Endothelial cell of umbilical vein (primary cell): ENCODE measurements at regions not wholly inside any gene's neighbourhood (a gene's known extent, or its start where the extent isn't known, plus 50 kb on each side); places are given as distances from the start of the nearest gene placed in this dataset.

Experiments
- BruUV-seq: library from RNA; stranded (reverse); fragments of 400-500 nt; replicated peaks from 2 replicates; lab custom pipeline; 2021; lab: Mats Ljungman, UMichigan
- CTCF ChIA-PET: fragments of 300-600, 350-600 bp; sonication (Branson Sonifier 250); formaldehyde crosslinking; loops from one replicate; lab custom pipeline; 2021; ENCODE audit warnings: antibody characterized with exemption, inconsistent platforms; lab: Charles Lee
- POLR2A ChIA-PET: fragments of 300-600, 350-600 bp; sonication (Branson Sonifier 250); formaldehyde crosslinking; loops from one replicate; lab custom pipeline; 2021; ENCODE audit warnings: antibody characterized with exemption, inconsistent platforms; lab: Charles Lee
- DNase-seq: peaks from one replicate; pipeline ENCODE4 v3.0.0-alpha.2; 2011; ENCODE audit warnings: low read depth, low spot score
- FAIRE-seq: peaks from 2 replicates; lab custom pipeline; 2011; peaks lifted over from hg19 to GRCh38; lab: Jason Lieb, UNC
- H2AFZ ChIP-seq: 2 replicates; pipeline ENCODE4 v1.6.0; 2012; ENCODE audit warnings: low read depth, low read length, control low read depth, inconsistent platforms
- H3K27ac ChIP-seq: 2 replicates; pipeline ENCODE4 v1.5.1; 2011; ENCODE audit warnings: low read depth, mild to moderate bottlenecking, control low read depth, low read length, moderate library complexity; ENCODE audit not compliant: insufficient read depth
- H3K27me3 ChIP-seq, 2 experiments: 2 replicates each; pipeline versions ENCODE4 v1.6.0 to v1.6.1; 2011; ENCODE audit warnings: low read length in 2 of 2, mixed read lengths in 1 of 2; ENCODE audit not compliant: control insufficient read depth in 2 of 2, insufficient read depth in 2 of 2
- H3K36me3 ChIP-seq, 2 experiments: 2 replicates in 1 of 2; 3 replicates in 1 of 2; pipeline ENCODE4 v1.5.1; 2011; ENCODE audit warnings: low read length in 2 of 2, mild to moderate bottlenecking in 1 of 2, moderate library complexity in 1 of 2; ENCODE audit not compliant: control insufficient read depth in 2 of 2, insufficient read depth in 2 of 2; ENCODE audit errors: extremely low read depth in 1 of 2
- H3K4me1 ChIP-seq: 3 replicates; pipeline ENCODE4 v1.5.1; 2011; ENCODE audit warnings: mild to moderate bottlenecking, low read length; ENCODE audit not compliant: control insufficient read depth, insufficient read depth; ENCODE audit errors: extremely low read depth
- H3K4me2 ChIP-seq: 2 replicates; pipeline ENCODE4 v1.6.1; 2011; ENCODE audit warnings: low read length, control low read depth, mixed read lengths; ENCODE audit not compliant: insufficient read depth
- H3K4me3 ChIP-seq, 3 experiments: fragments of 200-600 bp in 1 of 3; sonication (generic), shearing (Covaris generic) in 1 of 3; replicated peaks in 1 of 3; 2 replicates each; pipeline ENCODE4 v1.5.1; 2011 to 2016; ENCODE audit warnings: control low read depth in 3 of 3, low read length in 3 of 3, mild to moderate bottlenecking in 2 of 3, inconsistent platforms in 1 of 3, low read depth in 1 of 3, moderate library complexity in 1 of 3; ENCODE audit not compliant: insufficient read depth in 1 of 3
- H3K79me2 ChIP-seq: 2 replicates; pipeline ENCODE4 v1.6.0; 2012; ENCODE audit warnings: low read length, inconsistent platforms; ENCODE audit not compliant: control insufficient read depth, insufficient read depth
- H3K9ac ChIP-seq: replicated peaks from 2 replicates; pipeline ENCODE3; 2011; ENCODE audit warnings: low read length, control low read depth; ENCODE audit not compliant: insufficient read depth; ENCODE audit errors: extremely low read depth
- H3K9me1 ChIP-seq: replicated peaks from 3 replicates; pipeline ENCODE4 v1.6.0; 2011; ENCODE audit warnings: mild to moderate bottlenecking, low read length; ENCODE audit not compliant: control insufficient read depth, insufficient read depth; ENCODE audit errors: extremely low read depth
- H3K9me3 ChIP-seq: replicated peaks from 2 replicates; pipeline ENCODE4 v1.5.1; 2012; ENCODE audit warnings: low read length, inconsistent platforms; ENCODE audit not compliant: control insufficient read depth, insufficient read depth
- H4K20me1 ChIP-seq: replicated peaks from 2 replicates; pipeline ENCODE3; 2011; ENCODE audit warnings: mild to moderate bottlenecking, low read length; ENCODE audit not compliant: control insufficient read depth, insufficient read depth; ENCODE audit errors: extremely low read depth
- CTCF ChIP-seq, 2 donors: IDR thresholded peaks; 1 replicate in 1 of 2; 2 replicates in 1 of 2; pipeline ENCODE4 v1.5.1; 2011; ENCODE audit warnings: low read length in 2 of 2, mild to moderate bottlenecking in 2 of 2, moderate library complexity in 2 of 2, control low read depth in 1 of 2, inconsistent platforms in 1 of 2, low read depth in 1 of 2; ENCODE audit not compliant: insufficient read depth in 1 of 2; ENCODE audit errors: extremely low read depth in 1 of 2
- EZH2 ChIP-seq: IDR thresholded peaks from 2 replicates; pipeline ENCODE4 v1.6.1; 2012; ENCODE audit warnings: borderline replicate concordance, low read depth, mild to moderate bottlenecking, moderate library complexity, low read length, inconsistent platforms; ENCODE audit not compliant: severe bottlenecking
- FOS ChIP-seq: IDR thresholded peaks from 2 replicates; pipeline ENCODE4 v1.6.1; 2011; ENCODE audit warnings: mild to moderate bottlenecking, low read length, moderate library complexity, borderline replicate concordance; ENCODE audit not compliant: insufficient read depth
- GATA2 ChIP-seq: IDR thresholded peaks from 2 replicates; pipeline ENCODE4 v1.7.0; 2011; ENCODE audit warnings: low read depth, mild to moderate bottlenecking, moderate library complexity, mixed read lengths, low read length; ENCODE audit not compliant: insufficient read length, insufficient read depth
- JUN ChIP-seq: IDR thresholded peaks from 2 replicates; pipeline ENCODE4 v1.6.1; 2011; ENCODE audit warnings: borderline replicate concordance, low read depth; ENCODE audit not compliant: insufficient read length, insufficient read depth
- MAX ChIP-seq: IDR thresholded peaks from 2 replicates; pipeline ENCODE4 v1.6.1; 2011; ENCODE audit not compliant: insufficient read depth, insufficient read length
- MYC ChIP-seq: IDR thresholded peaks from one replicate; pipeline ENCODE4 v1.6.1; 2011; ENCODE audit warnings: mild to moderate bottlenecking, low read depth, low read length
- POLR2A ChIP-seq: IDR thresholded peaks from 2 replicates; pipeline ENCODE4 v1.6.1; 2012; ENCODE audit warnings: low read depth, mild to moderate bottlenecking, control low read depth, low read length
- POLR2AphosphoS5 ChIP-seq: IDR thresholded peaks from 2 replicates; pipeline ENCODE4 v1.6.1; 2012; ENCODE audit warnings: low read depth, mild to moderate bottlenecking, control low read depth, low read length, moderate library complexity; ENCODE audit not compliant: insufficient read depth
- dilution Hi-C: fragments of 300-500 bp; cut with MboI; formaldehyde crosslinking; loops from one replicate; pipeline ENCODE4 v1.15.0; 2019; ENCODE audit warnings: low sequenced_read_pairs; ENCODE audit not compliant: extremely low pct_ligation_motif_present
- intact Hi-C: fragments of 100-400 bp; cut with micrococcal nuclease; formaldehyde crosslinking; loops from one replicate; pipeline ENCODE4 v1.10.0; 2022

DNA sequence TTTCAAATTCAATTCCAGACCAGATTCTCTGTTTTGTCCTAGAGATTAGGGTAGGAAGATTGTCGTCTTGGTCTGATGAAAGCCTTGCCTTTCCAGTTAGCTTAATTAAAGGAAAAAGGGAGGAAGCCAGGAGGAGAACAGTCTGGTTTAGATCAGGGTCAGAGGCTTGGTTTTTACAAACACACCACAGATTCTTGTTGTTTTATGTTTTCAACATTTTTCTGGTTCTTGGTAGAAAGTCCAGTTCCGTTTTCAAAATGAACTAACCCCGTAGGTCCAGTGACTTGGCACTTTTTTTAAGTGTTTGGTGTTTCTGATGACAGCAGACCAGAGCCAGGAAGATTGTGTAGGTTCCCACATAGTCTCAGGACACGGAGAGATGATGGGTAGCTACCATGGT is 167.1 kb upstream of the INHBA start:
- DNase-seq (no peak), FAIRE-seq (no peak)
- ChIA-PET CTCF (no interaction called here), POLR2A (no interaction called here)
- Histone ChIP-seq H3K79me2 (no peaks in the 10 kb centered on the region), H3K4me2 (no peak overlapping the region), H3K36me3 (no peaks in the 10 kb centered on the region), H3K4me1 (no peaks in the 10 kb centered on the region), H3K9ac (no peak overlapping the region), H4K20me1 (no peaks in the 10 kb centered on the region), H3K9me1 (no peaks in the 10 kb centered on the region), H3K4me3 (no peak overlapping the region), H3K27ac (no peak overlapping the region), H2AFZ (no peak overlapping the region), H3K9me3 (no peaks in the 10 kb centered on the region), H3K27me3 (no peaks in the 10 kb centered on the region)
- TF ChIP-seq POLR2A (no peak), GATA2 (no peak), CTCF (IDR thresholded peaks at IDR 0.05; ENCODE audit: extremely low read depth in 1 of 2, insufficient read depth in 1 of 2, low read depth in 1 of 2, low read length in 2 of 2) (no peak), MYC (no peak), MAX (no peak), EZH2 (no peak), JUN (no peak), FOS (no peak), POLR2AphosphoS5 (no peak)
- dilution Hi-C loops (no loop called here), intact Hi-C loops (no loop called here)
- no TSS peak for BruUV-seq
